ENCODE measurements at regions not wholly inside any gene's neighbourhood (a gene's known extent, or its start where the extent isn't known, plus 50 kb on each side); places are given as distances from the start of the nearest gene placed in this dataset.
"Not testable (repeated sequence)": the region's sequence is repeated elsewhere in the genome, so short reads cannot be mapped to it uniquely, and the experiment has no call there.

GRCh38 chr4:61011051-61011450 is 189.1 kb upstream of the ADGRL3 start:
- Histone ChIP-seq H3K27me3 (ENCODE audit: control insufficient read depth, insufficient read depth, low read length) (no peaks in the 10 kb centered on the region), H3K4me3 (ENCODE audit: low read depth, low read length) (no peak overlapping the region), H3K36me3 (ENCODE audit: control insufficient read depth, insufficient read depth, low read length) (no peaks in the 10 kb centered on the region)
- TF ChIP-seq, protein P1, sequence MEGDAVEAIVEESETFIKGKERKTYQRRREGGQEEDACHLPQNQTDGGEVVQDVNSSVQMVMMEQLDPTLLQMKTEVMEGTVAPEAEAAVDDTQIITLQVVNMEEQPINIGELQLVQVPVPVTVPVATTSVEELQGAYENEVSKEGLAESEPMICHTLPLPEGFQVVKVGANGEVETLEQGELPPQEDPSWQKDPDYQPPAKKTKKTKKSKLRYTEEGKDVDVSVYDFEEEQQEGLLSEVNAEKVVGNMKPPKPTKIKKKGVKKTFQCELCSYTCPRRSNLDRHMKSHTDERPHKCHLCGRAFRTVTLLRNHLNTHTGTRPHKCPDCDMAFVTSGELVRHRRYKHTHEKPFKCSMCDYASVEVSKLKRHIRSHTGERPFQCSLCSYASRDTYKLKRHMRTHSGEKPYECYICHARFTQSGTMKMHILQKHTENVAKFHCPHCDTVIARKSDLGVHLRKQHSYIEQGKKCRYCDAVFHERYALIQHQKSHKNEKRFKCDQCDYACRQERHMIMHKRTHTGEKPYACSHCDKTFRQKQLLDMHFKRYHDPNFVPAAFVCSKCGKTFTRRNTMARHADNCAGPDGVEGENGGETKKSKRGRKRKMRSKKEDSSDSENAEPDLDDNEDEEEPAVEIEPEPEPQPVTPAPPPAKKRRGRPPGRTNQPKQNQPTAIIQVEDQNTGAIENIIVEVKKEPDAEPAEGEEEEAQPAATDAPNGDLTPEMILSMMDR (IDR thresholded peaks at IDR 0.05; ENCODE audit: insufficient read depth, low read depth, low read length), result no peak
- ChIA-PET CTCF (no interaction called here), POLR2A (no interaction called here)
- no peak for DNase-seq (ENCODE audit: low read depth)

GRCh38 chr4:61011936-61012335 is 188.2 kb upstream of the ADGRL3 start:
- H3K36me3 ChIP-seq (ENCODE audit: control insufficient read depth, insufficient read depth, low read length); POLR2A ChIA-PET; CTCF ChIA-PET; H3K4me3 ChIP-seq (ENCODE audit: low read depth, low read length); H3K27me3 ChIP-seq (ENCODE audit: control insufficient read depth, insufficient read depth, low read length); DNase-seq (ENCODE audit: low read depth): not testable (repeated sequence)

- TF ChIP-seq, protein P1 (IDR thresholded peaks at IDR 0.05; ENCODE audit: insufficient read depth, low read depth, low read length), result no peak
- ChIA-PET CTCF (no interaction called here), POLR2A (no interaction called here)
- no peak overlapping the region for H3K4me3 ChIP-seq (ENCODE audit: low read depth, low read length)
- no peaks in the 10 kb centered on the region for H3K27me3 ChIP-seq (ENCODE audit: control insufficient read depth, insufficient read depth, low read length)
- no peaks in the 10 kb centered on the region for H3K36me3 ChIP-seq (ENCODE audit: control insufficient read depth, insufficient read depth, low read length)
- DNase-seq (ENCODE audit: low read depth), result no peak
Measured at GRCh38 chr4:61024610-61025009, 175.5 kb upstream of the ADGRL3 start.

- Histone ChIP-seq H3K4me3 (ENCODE audit: low read depth, low read length) (no peak overlapping the region), H3K27me3 (ENCODE audit: control insufficient read depth, insufficient read depth, low read length) (no peaks in the 10 kb centered on the region), H3K36me3 (ENCODE audit: control insufficient read depth, insufficient read depth, low read length) (no peaks in the 10 kb centered on the region)
- no peak for DNase-seq (ENCODE audit: low read depth)
- ChIA-PET CTCF (no interaction called here), POLR2A (no interaction called here)
- TF ChIP-seq, protein P1 (IDR thresholded peaks at IDR 0.05; ENCODE audit: insufficient read depth, low read depth, low read length), result no peak
Measured at GRCh38 chr4:61027939-61028338, 172.2 kb upstream of the ADGRL3 start.

GRCh38 chr4:61036071-61036684 is 163.9 kb upstream of the ADGRL3 start:
- TF ChIP-seq, protein P1 (IDR thresholded peaks at IDR 0.05; ENCODE audit: insufficient read depth, low read depth, low read length), result no peak
- no peak for DNase-seq (ENCODE audit: low read depth)
- no peak overlapping the region for H3K4me3 ChIP-seq (ENCODE audit: low read depth, low read length)
- no peaks in the 10 kb centered on the region for H3K27me3 ChIP-seq (ENCODE audit: control insufficient read depth, insufficient read depth, low read length)
- H3K36me3 ChIP-seq (ENCODE audit: control insufficient read depth, insufficient read depth, low read length), result no peaks in the 10 kb centered on the region
- POLR2A ChIA-PET, result no interaction called here
- CTCF ChIA-PET, result interaction anchor here (0.7 kb wide), 1 partner anchor 223 kb away, joined by 3 read pairs; no protein-coding TSS in a partner anchor

GRCh38 chr4:61041527-61041926 is 158.6 kb upstream of the ADGRL3 start:
- no peaks in the 10 kb centered on the region for H3K27me3 ChIP-seq (ENCODE audit: control insufficient read depth, insufficient read depth, low read length)
- DNase-seq (ENCODE audit: low read depth), result no peak
- no peak overlapping the region for H3K4me3 ChIP-seq (ENCODE audit: low read depth, low read length)
- TF ChIP-seq, protein P1 (IDR thresholded peaks at IDR 0.05; ENCODE audit: insufficient read depth, low read depth, low read length), result no peak
- H3K36me3 ChIP-seq (ENCODE audit: control insufficient read depth, insufficient read depth, low read length), result no peaks in the 10 kb centered on the region
- POLR2A ChIA-PET, result no interaction called here
- CTCF ChIA-PET, result no interaction called here
